ENCODE measurements at regions not wholly inside any gene's neighbourhood (a gene's known extent, or its start where the extent isn't known, plus 50 kb on each side); places are given as distances from the start of the nearest gene placed in this dataset.

- Histone ChIP-seq H3K4me3 (no peak overlapping the region), H3K27ac (no peak overlapping the region), H3K4me1 (no peaks in the 10 kb centered on the region), H3K27me3 (ENCODE audit: insufficient read depth in 3 of 3, low read length in 2 of 3) (no peaks in the 10 kb centered on the region), H3K9me3 (peaks cover 8% of the 10 kb centered on the region), H3K36me3 (ENCODE audit: insufficient read depth in 1 of 2, low read depth in 1 of 2) (no peaks in the 10 kb centered on the region)
- TF ChIP-seq, protein P1, sequence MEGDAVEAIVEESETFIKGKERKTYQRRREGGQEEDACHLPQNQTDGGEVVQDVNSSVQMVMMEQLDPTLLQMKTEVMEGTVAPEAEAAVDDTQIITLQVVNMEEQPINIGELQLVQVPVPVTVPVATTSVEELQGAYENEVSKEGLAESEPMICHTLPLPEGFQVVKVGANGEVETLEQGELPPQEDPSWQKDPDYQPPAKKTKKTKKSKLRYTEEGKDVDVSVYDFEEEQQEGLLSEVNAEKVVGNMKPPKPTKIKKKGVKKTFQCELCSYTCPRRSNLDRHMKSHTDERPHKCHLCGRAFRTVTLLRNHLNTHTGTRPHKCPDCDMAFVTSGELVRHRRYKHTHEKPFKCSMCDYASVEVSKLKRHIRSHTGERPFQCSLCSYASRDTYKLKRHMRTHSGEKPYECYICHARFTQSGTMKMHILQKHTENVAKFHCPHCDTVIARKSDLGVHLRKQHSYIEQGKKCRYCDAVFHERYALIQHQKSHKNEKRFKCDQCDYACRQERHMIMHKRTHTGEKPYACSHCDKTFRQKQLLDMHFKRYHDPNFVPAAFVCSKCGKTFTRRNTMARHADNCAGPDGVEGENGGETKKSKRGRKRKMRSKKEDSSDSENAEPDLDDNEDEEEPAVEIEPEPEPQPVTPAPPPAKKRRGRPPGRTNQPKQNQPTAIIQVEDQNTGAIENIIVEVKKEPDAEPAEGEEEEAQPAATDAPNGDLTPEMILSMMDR (IDR thresholded peaks at IDR 0.05) = no peak
- 88 to 94% (median 92%) methylated on average over 2 of the region's 2 CpGs for WGBS, 3 donors
- intact Hi-C loops (cut with DNase I) = no loop called here
- ATAC-seq (no peak), DNase-seq (no peak)
These were observed 356.4 kb upstream of the PRICKLE1 start for GRCh38 chr12:42945927-42946326.

- no peaks in the 10 kb centered on the region for H3K4me1 ChIP-seq
- WGBS, 3 donors = 87 to 92% (median 88%) methylated on average over 2 of the region's 2 CpGs
- no peaks in the 10 kb centered on the region for H3K36me3 ChIP-seq (ENCODE audit: insufficient read depth in 1 of 2, low read depth in 1 of 2)
- H3K27ac ChIP-seq = no peak overlapping the region
- H3K9me3 ChIP-seq = peaks cover 10% of the 10 kb centered on the region
- no peaks in the 10 kb centered on the region for H3K27me3 ChIP-seq (ENCODE audit: insufficient read depth in 3 of 3, low read length in 2 of 3)
- ATAC-seq = no peak
- no peak overlapping the region for H3K4me3 ChIP-seq
- intact Hi-C loops (cut with DNase I) = no loop called here
- TF ChIP-seq, protein P1 (IDR thresholded peaks at IDR 0.05) = no peak
- no peak for DNase-seq
These were observed 355.0 kb upstream of the PRICKLE1 start for GRCh38 chr12:42944516-42944915.

GRCh38 chr12:42936991-42937390 is 347.4 kb upstream of the PRICKLE1 start:
- Histone ChIP-seq H3K27me3 (ENCODE audit: insufficient read depth in 3 of 3, low read length in 2 of 3) (no peaks in the 10 kb centered on the region), H3K27ac (no peak overlapping the region), H3K4me1 (no peaks in the 10 kb centered on the region), H3K9me3 (peaks cover 4% of the 10 kb centered on the region), H3K4me3 (no peak overlapping the region), H3K36me3 (ENCODE audit: insufficient read depth in 1 of 2, low read depth in 1 of 2) (no peaks in the 10 kb centered on the region)
- ATAC-seq (no peak), DNase-seq (no peak)
- TF ChIP-seq, protein P1 (IDR thresholded peaks at IDR 0.05) = no peak
- intact Hi-C loops (cut with DNase I) = loop anchor here in 1 of 2 donors (1.0 kb wide), 1 partner anchor 11 kb away; no protein-coding TSS in a partner anchor
- 29 to 51% (median 32%) methylated on average over 3 of the region's 3 CpGs for WGBS, 3 donors

- no peak for DNase-seq
- intact Hi-C loops (cut with DNase I) = loop anchor here in 1 of 2 donors (1.0 kb wide), 1 partner anchor 12 kb away; no protein-coding TSS in a partner anchor
- 97 to 99% (median 97%) methylated on average over 1 of the region's 1 CpG for whole genome bisulfite sequencing, 3 donors
These were observed 346.7 kb upstream of the PRICKLE1 start for GRCh38 chr12:42936260-42936659.

More at GRCh38 chr12:42936260-42936659, 346.7 kb upstream of the PRICKLE1 start:
- H3K4me1 ChIP-seq = no peaks in the 10 kb centered on the region
- no peak overlapping the region for H3K4me3 ChIP-seq
- TF ChIP-seq, protein P1 (IDR thresholded peaks at IDR 0.05) = no peak
- no peak overlapping the region for H3K27ac ChIP-seq
- no peaks in the 10 kb centered on the region for H3K27me3 ChIP-seq (ENCODE audit: insufficient read depth in 3 of 3, low read length in 2 of 3)
- H3K9me3 ChIP-seq = peaks cover 4% of the 10 kb centered on the region
- ATAC-seq = no peak
- H3K36me3 ChIP-seq (ENCODE audit: insufficient read depth in 1 of 2, low read depth in 1 of 2) = no peaks in the 10 kb centered on the region
